Epithelial cell of esophagus (primary cell): ENCODE measurements at regions not wholly inside any gene's neighbourhood (a gene's known extent, or its start where the extent isn't known, plus 50 kb on each side); places are given as distances from the start of the nearest gene placed in this dataset.

Experiments
- DNase-seq: peaks from one replicate; pipeline ENCODE4 v3.0.0; 2010; ENCODE audit warnings: low read depth
- H3K4me3 ChIP-seq: 2 replicates; pipeline ENCODE4 v1.5.1; 2011; ENCODE audit warnings: mild to moderate bottlenecking, low read length, control low read depth
- CTCF ChIP-seq: IDR thresholded peaks from 2 replicates; pipeline ENCODE4 v1.5.1; 2011; ENCODE audit warnings: low read depth, mild to moderate bottlenecking, low read length, control low read depth, inconsistent platforms; ENCODE audit not compliant: insufficient read depth; ENCODE audit errors: missing control alignments

- no peak for DNase-seq
- TF ChIP-seq CTCF: no peak
- H3K4me3 ChIP-seq: no peak overlapping the region
These were observed 148.4 kb downstream of the URI1 start for GRCh38 chr19:30090476-30090875.

- H3K4me3 ChIP-seq: no peak overlapping the region
- DNase-seq: no peak
- no peak for TF ChIP-seq CTCF
These were observed 148.9 kb downstream of the URI1 start for GRCh38 chr19:30090963-30091362.

- no peak overlapping the region for H3K4me3 ChIP-seq
- no peak for DNase-seq
- TF ChIP-seq CTCF: no peak
These were observed 149.4 kb downstream of the URI1 start for GRCh38 chr19:30091456-30091855.

GRCh38 chr19:30091856-30092255, 149.8 kb downstream of the URI1 start:
- TF ChIP-seq CTCF: no peak
- H3K4me3 ChIP-seq: no peak overlapping the region
- no peak for DNase-seq

- H3K4me3 ChIP-seq: no peak overlapping the region
- no peak for TF ChIP-seq CTCF
- DNase-seq: no peak
These were observed 150.9 kb downstream of the URI1 start for GRCh38 chr19:30092721-30093569.

- DNase-seq: no peak
- no peak for TF ChIP-seq CTCF
- no peak overlapping the region for H3K4me3 ChIP-seq
These were observed 152.1 kb downstream of the URI1 start for GRCh38 chr19:30093966-30094755.
